GM19438 (cell line): ENCODE measurements at regions not wholly inside any gene's neighbourhood (a gene's known extent, or its start where the extent isn't known, plus 50 kb on each side); places are given as distances from the start of the nearest gene placed in this dataset.

Source experiments
- ATAC-seq: cut with Tn5 transposase; IDR thresholded peaks from one replicate; pipeline ENCODE4 v1.9.1; 2021; ENCODE audit warnings: low read depth; ENCODE audit not compliant: unreplicated experiment

DNA sequence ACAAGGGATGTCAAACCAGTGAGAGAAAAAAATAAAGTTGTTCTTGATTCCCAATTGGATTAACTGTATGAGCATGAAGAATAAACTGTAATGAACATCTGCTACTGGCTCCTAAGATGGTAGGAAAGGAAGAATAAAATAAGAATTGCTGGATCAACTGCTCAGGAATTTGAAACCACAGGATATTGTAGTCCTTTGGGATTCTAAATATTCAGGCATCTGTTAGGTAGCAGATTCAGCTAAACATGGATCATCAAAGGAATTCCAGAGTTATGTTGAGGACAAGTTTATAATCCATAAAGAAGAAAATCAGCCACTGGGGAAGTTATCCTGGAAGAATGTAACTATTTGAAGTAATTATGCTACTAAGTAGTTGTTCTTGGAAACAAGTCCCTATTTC lies 65.8 kb downstream of the ISL1 start:
- no peak for ATAC-seq

DNA sequence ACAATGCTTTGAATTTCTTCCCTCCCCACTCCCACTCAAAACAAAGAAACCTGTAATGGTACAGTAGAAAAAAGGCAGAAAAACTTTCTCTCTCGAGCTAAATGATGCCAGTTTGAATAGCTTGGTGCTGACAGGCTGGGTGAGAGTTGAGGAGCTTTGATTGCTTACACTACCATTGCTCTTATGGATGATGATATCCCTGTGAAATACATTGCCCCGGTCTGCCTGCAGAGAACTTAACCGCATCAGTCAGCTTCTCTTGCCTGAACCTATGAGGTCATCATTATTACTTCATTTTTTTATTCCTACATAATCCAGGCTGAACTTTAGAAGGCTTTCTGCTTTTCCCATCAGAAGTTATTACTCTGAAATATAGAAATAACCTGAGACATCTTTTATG lies 69.3 kb downstream of the ISL1 start:
- no peak for ATAC-seq

DNA sequence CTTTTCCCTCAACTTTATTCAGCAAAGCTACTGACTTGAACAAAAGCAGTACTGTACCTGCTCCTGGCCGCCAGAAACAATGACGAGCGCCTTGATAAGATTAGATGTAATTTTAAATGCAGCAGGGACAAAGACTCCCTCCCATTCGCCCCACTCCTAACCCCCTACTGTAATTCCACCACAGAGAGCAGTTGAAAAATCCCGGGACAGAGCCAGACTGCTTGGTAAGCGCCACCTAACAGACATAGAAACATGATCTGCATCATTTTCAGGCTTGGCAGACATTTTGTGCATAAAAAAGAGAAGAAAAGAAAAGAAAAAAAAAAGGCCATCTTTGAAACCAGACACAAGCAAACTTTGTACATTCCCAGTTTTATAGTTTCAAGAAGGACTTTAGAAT lies 81.9 kb downstream of the ISL1 start:
- ATAC-seq, result no peak

DNA sequence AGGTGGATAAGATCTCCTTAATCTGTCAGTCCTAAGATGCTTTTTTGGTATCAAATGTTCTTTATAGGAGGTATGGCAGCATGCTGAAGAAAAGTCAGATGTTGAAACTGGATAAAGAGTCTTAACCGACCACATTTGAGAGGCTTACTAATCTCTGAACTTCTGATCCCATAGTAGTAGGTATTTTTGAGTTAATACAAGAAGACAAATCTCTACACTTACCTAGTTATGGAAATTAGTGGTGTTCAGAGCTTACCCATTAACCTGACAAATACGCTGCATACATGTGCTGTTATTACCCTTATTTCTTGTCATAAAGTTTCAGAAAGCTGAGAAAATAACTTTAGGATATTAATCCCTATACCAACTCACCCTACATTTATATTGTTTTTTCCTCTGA lies 83.0 kb downstream of the ISL1 start:
- no peak for ATAC-seq

DNA sequence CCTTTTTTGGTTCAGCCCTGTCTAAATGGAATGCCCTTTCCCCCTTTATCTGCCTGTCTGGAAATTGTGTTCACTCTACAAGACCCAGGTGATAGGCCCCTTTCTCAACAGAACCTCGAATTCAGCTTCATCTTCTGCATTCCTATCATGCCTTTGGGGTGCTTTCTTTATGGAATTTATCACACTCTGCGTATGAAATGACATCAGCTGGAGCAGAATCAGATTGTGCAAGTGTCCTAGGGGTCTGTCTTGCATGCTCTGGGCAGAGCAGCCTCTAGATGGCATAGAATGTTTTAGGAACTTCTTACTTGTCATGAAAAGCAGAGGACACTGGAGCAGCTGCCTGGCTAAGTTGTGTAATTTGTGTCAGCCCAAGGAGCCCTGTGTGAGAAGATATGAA lies 84.9 kb downstream of the ISL1 start:
- no peak for ATAC-seq

DNA sequence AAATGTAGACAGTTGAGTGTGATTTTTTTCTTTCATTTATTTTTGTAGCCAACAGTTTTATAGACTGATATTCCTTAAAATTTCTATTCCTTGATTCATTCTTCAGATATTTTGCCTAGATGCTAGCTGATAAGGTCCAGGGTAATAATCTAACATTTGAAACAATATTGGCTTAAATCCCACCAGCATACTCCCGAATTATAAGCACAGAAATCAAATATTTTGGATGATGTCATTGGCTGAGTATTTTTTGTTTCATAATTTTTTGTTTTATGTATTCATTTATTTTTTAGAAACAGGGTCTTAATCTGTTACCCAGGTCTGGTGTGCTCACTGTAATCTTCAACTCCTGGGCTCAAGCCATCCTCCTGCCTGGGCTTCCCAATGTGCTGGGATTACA lies 88.4 kb downstream of the ISL1 start:
- no peak for ATAC-seq

DNA sequence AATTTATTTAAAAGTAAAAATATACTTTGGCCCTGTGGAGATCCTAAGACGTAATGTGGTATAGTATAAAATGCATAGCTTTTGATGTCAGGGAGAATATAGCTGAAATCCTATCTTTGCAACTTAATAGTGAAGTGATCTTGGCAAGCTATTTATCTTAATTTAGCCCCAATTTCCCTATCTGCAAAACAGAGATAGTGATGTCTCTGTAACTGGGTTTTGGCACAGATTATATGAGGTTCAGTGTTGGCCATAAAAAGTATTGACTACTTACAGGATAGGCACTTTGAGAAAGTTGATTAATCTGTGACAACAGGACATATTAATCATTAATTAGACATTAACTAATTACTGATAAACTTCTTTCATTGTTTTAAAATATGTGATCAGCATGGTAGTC lies 89.2 kb downstream of the ISL1 start:
- ATAC-seq, result no peak

DNA sequence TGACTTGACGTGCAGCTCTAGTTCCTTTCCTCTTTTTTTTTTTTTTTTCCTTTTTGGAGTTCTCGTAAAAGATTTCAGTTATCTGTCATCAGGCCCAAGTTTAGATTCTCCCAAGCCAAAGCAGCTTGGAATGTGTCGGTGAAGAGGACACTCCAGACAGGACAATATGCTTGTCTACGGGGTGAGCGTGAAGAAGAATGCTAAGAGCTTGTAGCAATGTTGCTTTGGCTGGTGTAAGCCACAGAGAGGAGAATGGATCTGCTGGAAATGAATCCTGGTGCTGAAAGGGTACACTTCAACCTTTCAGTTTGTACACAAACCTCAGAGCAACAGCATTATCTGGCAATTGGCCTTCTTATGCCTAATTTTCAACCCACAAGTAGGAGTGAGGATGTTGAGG lies 92.4 kb downstream of the ISL1 start:
- no peak for ATAC-seq

DNA sequence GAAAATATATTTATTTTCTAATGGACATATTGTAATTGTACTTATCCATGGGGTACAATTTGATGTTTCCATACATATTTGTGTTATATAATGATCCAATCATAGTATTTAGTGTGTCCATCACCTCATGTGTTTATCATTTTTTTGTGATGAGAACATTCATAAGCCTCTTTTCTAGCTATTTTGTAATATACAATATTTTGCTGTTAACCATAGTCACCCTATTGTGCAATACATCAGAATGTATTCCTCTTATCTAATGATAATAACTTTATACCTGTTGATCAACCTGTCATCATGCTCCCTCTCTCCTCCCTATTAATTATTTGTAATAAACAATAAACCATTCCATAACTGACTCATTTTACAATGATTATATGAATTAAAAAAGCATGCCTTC lies 93.2 kb downstream of the ISL1 start:
- ATAC-seq, result no peak

DNA sequence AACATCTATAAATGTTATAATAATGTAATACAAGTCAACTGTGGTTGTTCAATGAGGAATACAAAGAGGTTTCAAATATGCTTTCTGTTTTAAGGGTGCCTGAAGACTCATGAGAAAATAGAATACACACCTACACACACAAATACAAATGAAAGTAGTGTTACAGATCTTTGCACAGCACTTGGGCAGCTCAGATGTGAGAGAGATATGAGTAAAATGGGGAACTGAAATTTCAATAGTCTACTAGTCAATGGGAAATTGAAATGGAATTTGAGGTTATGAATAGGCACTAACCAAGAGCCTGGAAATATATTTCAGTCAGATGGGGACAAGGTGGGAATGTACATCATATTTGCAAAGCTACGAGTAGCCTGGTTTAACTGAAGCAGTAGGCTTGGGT lies 96.6 kb downstream of the ISL1 start:
- ATAC-seq, result peak; percentile 62

DNA sequence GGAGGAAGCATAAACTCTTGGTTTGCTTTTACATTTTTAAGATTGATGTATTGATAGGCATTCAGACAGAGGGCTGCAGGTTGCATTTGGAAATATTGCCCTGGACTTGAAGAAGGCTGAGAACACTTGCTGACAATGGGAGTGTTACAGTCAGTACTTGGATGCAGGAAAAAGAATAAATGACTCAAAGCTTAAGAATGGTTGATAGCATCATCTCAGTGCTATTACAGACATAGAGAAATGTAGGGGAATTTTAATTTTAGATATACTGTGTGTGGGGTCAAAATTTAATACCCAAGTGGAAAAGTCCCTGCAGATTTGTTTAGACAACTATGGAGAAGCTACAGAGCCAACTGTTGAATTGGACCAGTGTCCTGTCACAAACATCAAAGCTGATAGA lies 101.1 kb downstream of the ISL1 start:
- no peak for ATAC-seq

DNA sequence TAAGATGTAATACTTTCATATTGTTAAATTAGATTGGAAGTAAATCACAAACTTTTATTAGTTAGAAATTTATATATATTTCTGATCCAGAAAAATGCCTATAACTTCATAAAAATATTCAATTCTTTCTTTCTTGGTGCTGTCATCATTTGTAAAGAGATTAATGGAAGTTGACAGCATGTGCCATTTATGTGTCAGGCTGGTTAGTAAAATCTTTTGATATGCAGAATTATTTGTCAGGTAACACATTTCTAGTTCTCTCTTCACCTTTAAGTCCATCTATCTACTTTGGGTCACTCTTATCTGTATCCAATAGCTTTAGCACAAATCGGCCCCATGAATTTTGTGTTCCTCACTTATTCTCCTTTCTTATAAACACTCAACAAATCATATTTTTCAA lies 102.9 kb downstream of the ISL1 start:
- no peak for ATAC-seq

DNA sequence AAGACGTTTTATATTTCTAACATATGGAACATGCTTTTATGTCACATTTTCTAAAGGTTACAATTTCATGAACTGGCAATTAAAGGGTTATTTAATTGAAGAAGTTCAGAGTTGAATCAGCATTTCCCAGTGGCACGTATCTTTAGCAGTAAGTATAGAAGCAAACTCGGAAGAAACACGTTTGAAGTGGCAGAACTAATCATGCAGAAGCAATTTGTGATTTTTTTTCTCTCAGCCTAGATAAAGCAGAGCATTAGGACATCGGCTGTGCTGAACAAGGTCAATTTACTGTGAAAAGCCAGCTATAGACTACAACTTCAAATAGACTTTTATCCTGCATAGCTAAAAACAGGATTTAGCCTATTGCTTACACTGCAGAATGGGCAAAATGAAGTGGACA lies 104.7 kb downstream of the ISL1 start:
- ATAC-seq, result no peak

DNA sequence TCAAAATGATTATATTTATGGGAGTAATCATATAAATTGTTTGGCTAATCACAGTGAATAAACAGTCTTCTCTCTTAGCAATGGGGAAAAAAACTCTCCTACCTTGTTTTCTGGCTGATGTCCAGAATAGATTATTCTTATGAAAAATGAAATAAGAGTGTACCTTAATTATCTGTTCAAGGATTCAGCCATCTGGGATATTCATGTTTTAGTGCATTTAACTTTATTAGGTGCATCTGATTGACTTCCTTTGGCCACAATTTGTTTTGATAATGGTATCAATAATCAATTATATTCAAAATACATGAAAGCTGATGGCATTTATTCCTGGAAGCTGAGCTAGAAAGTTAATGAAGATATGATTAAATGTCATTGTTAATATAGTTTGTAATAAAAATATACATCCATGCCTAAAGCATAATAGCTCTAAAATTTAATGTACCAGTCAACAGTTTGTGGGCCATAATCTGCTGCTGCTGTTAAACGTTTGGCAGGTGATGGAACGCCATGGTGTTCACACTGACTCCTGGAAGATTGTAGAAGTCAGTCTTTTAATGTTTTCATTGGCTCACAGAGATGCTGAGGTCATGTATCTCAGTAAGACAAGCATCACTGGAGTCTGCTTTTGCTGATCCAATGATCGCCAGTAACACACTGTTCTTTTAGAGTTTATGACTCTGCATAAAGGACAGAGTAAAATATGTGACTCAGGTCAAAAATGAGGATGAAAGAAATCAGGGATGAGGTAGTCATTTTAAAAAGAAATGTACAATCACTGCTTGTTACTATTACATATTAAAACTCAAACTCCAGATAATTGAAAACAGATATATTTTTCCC lies 105.8 kb downstream of the ISL1 start:
- no peak for ATAC-seq

DNA sequence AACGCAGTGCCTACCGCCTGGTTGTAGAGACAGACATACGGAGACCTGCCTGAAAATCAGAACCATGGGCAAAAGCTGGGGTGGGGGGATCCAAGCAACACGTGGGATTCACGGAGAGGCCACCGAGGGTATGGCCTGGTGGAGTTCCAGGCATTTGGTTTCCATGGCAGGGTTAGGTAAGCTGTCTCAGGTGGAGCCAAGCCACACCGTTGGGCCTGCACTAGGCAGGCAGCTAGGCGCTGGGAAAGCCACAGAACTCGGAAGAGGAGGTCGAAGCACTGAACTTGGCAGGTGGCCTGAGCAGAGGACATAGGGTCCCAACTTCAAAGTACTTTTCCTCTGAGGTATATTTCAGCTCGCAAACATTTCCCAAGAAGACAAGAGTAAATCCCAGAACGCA lies 111.6 kb downstream of the ISL1 start:
- no peak for ATAC-seq

DNA sequence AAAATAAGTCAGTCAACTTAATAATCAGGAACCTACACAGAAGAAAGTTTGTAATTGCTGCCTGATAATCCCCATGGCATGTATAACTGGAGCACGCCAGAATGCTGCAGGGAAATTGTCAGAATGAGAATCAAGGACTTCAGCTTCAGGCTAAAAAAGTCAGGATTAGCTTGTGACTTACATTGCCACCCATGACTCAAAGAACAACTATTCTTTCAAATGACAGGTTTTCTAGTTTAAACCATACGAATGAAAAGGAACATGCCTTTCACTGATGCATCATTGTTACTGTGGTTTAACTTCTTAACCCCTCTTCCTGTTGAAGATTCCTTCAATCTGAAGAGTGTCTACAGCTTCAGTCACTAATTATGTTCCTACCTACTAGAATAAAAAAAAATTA lies 112.4 kb downstream of the ISL1 start:
- ATAC-seq, result no peak

DNA sequence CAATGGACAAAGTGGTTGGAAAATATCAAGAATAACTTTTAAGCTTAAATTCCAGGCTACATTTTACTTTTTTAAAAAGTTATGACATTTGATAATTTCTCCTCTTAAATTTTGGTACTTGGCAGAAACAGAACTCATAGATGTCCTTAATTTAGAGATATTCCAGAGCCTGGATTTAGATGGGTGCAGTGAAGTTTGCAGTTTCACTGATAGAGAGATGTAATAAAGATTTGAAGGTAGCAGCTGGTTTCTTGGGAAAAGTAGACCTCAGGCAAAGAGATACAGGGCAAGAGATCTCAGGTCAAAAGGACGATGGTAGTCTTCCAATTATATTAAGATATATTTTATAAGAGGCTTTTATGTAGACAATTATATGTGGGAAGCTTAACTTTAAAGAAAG lies 134.6 kb downstream of the ISL1 start:
- no peak for ATAC-seq

DNA sequence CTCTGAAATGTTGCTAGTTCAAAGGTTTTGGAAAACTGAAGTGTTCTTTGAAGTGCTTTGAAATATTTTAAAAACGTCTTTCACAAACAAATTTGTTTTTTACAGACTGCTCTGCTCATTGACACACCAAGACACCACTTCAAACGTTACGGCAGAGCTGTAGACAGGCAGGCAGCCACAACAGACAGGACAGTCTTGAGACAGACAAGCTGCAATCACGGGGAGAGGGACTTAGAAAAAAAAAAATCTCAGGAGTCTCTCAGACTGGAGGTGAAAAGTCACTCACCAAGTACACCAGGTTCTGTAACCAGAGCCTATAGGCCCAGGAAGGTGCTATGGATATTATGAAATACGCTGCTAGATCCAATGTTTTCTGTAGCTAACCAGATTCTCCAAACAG lies 135.4 kb downstream of the ISL1 start:
- ATAC-seq, result no peak

DNA sequence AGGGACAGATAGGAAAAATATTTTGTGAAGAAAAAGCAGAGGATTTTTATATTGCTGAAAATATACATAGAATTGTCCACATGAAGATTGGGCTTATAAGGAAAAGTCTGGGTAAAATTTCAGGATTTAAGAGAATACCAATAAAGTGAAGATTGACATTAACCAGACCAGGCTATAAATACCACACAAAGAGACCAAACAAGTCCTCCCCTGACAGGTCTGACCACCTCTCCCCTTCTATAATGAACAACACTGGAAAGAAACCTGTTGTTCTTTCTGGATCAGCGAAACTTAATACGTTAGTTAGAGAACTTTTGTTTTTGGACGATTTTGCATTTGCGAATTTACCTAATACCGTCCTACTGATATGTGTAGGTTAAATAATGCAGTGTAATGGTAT lies 138.3 kb downstream of the ISL1 start:
- no peak for ATAC-seq

DNA sequence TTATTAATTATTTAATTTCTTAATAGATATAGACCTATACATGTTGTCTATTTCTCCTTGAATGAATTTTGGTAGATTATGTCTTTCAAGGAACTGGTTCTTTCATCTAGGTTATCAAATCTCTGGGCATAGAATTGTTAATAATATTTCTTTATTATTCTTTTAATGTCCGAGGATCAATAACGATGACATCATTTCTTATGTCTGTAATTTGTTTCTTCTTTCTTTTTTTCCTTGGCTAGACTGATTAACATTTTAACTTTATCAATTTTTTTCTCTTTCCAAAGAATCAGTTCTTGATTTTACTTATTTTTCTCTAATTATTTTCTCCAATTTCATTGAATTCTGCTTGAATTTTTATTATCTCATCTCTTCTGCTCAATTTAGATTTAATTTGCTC lies 156.0 kb downstream of the ISL1 start:
- no peak for ATAC-seq

DNA sequence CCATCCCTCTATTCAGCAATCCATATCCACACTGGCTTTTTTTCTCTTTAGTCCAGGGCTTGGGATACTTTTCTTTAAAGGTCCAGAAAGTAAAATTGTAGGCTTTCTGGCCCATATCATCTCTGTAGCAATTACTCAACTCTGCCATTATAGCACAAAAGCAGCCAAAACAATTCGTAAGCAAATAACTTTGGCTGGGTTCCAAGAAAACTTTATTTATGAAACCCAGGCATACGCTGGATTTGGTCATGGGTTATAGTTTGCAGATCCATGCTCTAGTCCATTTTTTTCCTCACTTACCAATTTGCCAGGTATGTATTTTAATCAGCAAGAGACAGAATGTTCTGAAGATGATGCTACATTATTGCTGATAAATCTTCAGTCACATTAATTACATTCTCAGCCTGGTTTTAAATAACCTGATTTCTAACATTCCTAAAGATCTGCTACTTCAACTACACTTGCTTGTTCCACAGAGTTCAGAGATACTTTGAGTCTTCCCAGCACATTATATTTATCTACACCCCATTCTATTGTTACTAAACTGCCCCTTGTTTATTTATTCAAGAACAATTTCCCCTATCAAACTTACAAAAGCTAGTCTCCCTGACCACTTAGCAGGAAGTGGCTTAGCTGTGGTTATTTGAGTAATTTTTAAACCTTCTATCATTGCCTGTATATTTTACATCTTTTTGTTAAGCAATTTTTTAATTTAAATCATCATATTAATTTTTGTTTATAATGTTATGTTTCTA lies 161.0 kb downstream of the ISL1 start:
- ATAC-seq, result no peak

DNA sequence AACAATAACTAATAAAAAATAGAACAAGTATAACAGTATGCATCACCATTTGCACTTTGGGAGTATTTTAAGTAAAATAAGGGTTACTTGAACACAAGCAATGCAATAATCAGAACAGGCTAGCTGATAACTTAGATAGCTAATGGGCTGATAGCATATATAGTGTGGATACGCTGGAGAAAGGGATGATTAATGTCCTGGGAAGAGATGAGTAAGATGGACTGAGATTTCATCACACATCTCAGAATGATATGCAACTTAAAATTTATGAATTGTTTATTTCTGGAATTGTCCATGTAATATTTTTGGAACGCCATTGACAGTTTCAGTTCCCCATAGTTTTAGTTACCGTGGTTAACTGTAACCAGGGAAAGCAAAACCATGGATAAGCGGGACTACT lies 173.6 kb downstream of the ISL1 start:
- no peak for ATAC-seq
